22Rv1 (cell line): ENCODE measurements at regions not wholly inside any gene's neighbourhood (a gene's known extent, or its start where the extent isn't known, plus 50 kb on each side); places are given as distances from the start of the nearest gene placed in this dataset.

ENCODE experiments used
- CTCF ChIP-seq: fragments of 450-650 bp; IDR thresholded peaks from 2 replicates; pipeline ENCODE4 v1.5.1; 2017; ENCODE audit warnings: mild to moderate bottlenecking
- ZFX ChIP-seq: fragments of 450-650 bp; IDR thresholded peaks from 2 replicates; pipeline ENCODE4 v1.6.1; 2017; ENCODE audit warnings: antibody characterized with exemption, borderline replicate concordance

- TF ChIP-seq CTCF (no peak), ZFX (no peak)
These were observed 264.0 kb upstream of the NFE2L3 start for GRCh38 chr7:25887795-25888559.
